ENCODE measurements at regions not wholly inside any gene's neighbourhood (a gene's known extent, or its start where the extent isn't known, plus 50 kb on each side); places are given as distances from the start of the nearest gene placed in this dataset.
"Not testable (repeated sequence)": the region's sequence is repeated elsewhere in the genome, so short reads cannot be mapped to it uniquely, and the experiment has no call there.

DNA sequence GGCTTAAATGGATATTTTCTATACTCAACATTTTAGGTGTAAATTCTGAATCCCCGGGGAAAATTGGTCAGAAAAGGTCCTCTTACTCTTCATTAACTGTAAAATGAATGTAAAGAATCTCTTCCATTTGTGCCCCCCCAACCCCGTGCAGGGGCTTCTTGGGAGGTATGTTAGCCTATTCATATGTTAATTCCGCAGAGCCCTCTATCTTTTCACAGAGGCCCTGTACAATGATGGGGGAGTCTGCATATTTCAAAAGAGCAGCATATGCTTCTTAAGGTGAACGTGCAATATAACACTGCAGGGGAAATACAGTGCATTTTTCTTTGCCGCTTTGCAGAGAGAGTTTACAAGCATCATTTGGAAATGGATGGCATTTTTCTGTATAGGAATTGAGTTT lies 88.5 kb upstream of the CXorf66 start:
- DNase-seq: no peak

DNA sequence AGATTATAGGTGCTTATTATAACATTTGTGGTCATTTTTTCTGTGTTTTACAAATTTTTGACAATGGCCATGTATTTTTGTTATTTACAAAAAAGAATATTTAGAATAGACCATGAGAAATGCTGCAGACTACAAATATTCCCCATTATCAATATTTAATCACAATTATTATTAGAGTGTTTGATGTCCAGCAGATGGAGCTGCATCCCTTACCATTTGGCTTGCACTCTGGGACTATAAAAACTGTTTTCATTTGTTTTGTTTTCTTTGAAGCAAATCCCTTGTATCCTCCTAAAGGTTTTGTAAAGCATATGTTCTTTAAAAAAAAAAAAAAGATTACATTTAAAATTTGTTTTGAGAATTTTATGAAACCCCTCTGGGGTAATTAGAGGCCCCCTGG lies 85.6 kb upstream of the CXorf66 start:
- DNase-seq: no peak

DNA sequence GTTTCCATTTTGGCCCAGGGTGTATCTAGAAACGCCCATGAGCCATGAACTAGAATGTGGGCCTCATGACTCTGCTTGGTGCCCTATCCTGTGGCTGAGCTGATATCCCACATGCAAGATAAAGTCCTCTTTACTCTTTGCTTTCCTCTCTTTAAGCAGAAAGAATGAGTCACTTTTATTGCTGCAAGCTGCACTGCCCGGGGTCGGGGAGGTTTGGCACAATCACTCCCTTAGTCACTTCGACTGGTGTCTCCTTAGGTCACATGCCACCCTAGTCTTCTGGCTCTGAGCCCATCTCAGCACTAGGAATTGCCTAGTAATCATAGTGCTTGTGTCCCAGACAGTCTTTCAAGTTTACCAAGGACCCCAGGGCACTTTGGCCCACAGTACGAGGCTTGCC lies 75.1 kb upstream of the CXorf66 start:
- no peak for DNase-seq

DNA sequence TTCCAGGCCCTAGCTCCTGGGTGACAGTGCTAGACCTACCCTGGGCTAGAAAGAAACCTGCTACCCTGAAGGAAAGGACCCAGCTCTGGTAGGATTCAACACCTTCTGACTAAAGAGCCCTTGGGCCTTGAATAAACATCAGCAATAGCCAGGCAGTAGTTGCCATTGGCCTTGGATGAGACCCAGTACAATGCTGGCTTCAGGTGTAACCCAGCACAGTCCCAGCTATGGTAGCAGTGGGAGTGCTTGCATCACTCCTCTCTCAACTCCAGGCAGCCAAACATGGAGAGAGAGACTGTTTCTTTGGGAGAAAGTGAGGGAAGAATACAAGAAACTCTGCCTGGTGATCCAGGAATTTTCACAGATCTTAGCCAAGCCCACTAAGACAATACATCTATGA lies 73.5 kb upstream of the CXorf66 start:
- no peak for DNase-seq

DNA sequence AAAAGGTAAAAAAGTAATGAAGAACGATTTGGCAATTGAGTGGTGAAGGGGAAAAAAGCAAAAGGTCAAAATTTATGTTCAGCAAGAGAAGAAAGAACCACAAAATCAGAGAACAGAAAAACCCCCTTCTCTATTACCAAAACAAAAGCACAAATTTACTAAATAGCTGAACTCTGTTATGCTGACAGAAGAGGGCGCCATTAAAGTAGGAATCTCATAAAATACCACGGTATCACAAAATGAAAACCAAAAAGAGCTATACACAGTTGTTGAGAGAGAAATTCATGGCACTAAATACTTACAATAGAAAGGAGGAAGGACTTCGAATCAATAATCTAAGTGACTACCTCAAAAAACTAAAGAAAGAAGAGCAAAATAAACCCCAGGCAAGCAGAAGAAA lies 69.6 kb upstream of the CXorf66 start:
- DNase-seq: no peak

DNA sequence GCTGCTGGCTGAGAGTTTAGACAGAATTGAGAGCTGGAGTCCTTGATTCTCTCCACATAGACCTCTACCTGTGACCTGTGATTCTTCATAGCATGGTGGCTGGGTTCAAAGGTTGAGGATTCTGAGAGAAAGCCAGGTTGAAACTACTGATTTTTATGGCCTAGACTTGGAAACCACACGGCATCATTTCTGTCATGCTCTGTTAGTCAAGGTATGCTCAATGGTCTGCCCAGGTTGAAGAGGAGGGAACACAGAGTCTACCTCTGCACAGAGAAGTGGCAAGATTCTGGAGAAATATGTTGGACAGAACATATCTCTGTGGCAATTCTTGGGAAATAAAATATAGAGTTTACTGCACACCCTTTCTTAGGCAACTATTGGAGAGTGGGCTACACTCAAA lies 57.2 kb upstream of the CXorf66 start:
- no peak for DNase-seq

DNA sequence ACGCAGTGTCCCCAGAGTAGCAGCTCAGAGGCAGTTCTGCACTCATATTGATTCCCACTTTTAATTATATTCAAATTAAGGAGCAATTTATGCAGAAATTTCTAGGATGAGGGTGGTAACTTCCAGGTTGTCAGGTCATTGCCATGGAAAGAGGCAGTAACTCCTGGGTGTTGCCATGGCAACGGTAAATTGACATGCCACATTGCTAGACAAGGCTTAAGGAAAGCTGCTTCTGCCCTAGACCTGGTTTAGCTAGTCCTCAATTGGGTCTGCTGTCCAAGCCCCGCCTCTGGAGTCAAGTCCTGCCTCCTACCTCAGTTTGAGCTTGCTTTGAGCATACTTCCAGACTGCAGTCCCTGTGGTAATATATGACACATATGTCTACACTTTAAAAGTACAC lies 53.8 kb upstream of the CXorf66 start:
- DNase-seq: not testable (repeated sequence)

All from activated CD4-positive, alpha-beta T cell treated with anti-CD3 and anti-CD28 coated beads, Interleukin-2, amount 50 U/mL, for 4 hours (primary cell).